ENCODE measurements at regions not wholly inside any gene's neighbourhood (a gene's known extent, or its start where the extent isn't known, plus 50 kb on each side); places are given as distances from the start of the nearest gene placed in this dataset.

DNA sequence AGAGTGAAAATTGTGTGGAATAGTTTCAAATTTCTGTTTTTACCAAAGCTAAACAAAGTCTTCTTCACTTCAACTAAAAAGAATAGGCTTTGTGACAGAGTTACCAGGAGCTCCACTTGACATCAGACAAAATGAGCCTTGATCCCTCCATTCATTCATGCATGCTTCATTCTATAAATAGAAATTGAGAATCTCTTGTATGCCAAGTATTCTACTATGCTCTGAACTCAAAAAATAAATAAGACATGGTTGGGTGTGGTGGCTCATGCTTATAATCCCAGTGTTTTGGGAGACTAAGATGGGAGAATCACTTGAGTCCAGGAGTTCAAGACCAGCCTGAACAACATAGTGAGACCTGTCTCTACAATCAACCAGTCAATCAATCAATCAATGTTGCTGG, 236.6 kb upstream of the FAM83B start:
- H3K9ac ChIP-seq (ENCODE audit: low read length), result no peak overlapping the region
- peak; percentile 33 for DNase-seq (ENCODE audit: low read depth)
- no peaks in the 10 kb centered on the region for H3K27me3 ChIP-seq (replicated peaks; ENCODE audit: control insufficient read depth, insufficient read depth, low read length)
- H3K9me3 ChIP-seq (ENCODE audit: control insufficient read depth, low read length), result no peaks in the 10 kb centered on the region
- no peaks in the 10 kb centered on the region for H3K4me1 ChIP-seq (ENCODE audit: control insufficient read depth, insufficient read depth, low read length)
- H3K4me3 ChIP-seq (ENCODE audit: low read length), result no peak overlapping the region
- no peaks in the 10 kb centered on the region for H3K36me3 ChIP-seq (ENCODE audit: control insufficient read depth, insufficient read depth, low read length, severe bottlenecking)

DNA sequence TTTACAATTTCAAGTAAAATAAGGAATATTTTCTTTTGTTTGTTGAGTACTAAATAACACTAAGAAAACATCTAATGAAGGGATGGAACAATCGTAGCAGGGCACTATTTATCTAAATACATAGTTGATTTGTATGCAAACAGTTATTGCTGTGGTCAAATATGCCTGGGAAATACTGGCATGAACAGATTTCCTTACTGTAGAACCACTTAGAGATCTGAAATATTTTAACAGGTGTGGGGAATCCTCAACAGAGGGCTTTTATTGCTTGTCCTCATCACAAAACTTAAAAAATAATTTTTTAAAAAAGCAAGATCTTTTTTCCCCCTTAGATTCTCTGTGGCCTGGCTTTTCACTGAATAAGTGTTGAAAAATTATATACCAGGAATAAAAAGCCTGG, 233.0 kb upstream of the FAM83B start:
- no peak overlapping the region for H3K4me3 ChIP-seq (ENCODE audit: low read length)
- H3K4me1 ChIP-seq (ENCODE audit: control insufficient read depth, insufficient read depth, low read length), result peaks cover 12% of the 10 kb centered on the region
- no peak overlapping the region for H3K9ac ChIP-seq (ENCODE audit: low read length)
- no peaks in the 10 kb centered on the region for H3K9me3 ChIP-seq (ENCODE audit: control insufficient read depth, low read length)
- no peaks in the 10 kb centered on the region for H3K27me3 ChIP-seq (replicated peaks; ENCODE audit: control insufficient read depth, insufficient read depth, low read length)
- H3K36me3 ChIP-seq (ENCODE audit: control insufficient read depth, insufficient read depth, low read length, severe bottlenecking), result no peaks in the 10 kb centered on the region
- DNase-seq (ENCODE audit: low read depth), result no peak

GRCh38 chr6:54614499-54615195, 231.9 kb upstream of the FAM83B start:
- no peaks in the 10 kb centered on the region for H3K36me3 ChIP-seq (ENCODE audit: control insufficient read depth, insufficient read depth, low read length, severe bottlenecking)
- H3K4me3 ChIP-seq (ENCODE audit: low read length), result no peak overlapping the region
- no peak for DNase-seq (ENCODE audit: low read depth)
- H3K9ac ChIP-seq (ENCODE audit: low read length), result no peak overlapping the region
- H3K9me3 ChIP-seq (ENCODE audit: control insufficient read depth, low read length), result peaks cover 2% of the 10 kb centered on the region
- H3K27me3 ChIP-seq (replicated peaks; ENCODE audit: control insufficient read depth, insufficient read depth, low read length), result no peaks in the 10 kb centered on the region
- peaks cover 13% of the 10 kb centered on the region for H3K4me1 ChIP-seq (ENCODE audit: control insufficient read depth, insufficient read depth, low read length)

DNA sequence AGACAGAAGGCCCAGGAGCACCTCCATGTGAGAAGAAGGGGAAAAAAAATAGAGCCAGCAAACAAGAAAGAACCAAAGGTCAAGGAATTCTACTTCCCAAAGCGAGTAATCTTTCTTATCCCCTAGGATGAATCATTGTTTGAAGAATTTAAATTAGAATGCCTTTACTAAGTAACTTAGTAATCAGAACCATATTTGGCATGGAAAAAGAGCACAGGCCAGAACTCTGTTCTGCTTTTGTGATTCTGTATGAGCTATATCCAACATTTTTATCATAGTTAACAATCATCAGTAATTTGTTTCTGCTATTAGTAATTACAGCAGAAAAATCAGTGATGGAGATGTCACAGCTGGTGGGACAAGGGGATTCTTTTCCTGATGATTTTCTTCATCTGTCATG, 228.8 kb upstream of the FAM83B start:
- Histone ChIP-seq H3K4me1 (ENCODE audit: control insufficient read depth, insufficient read depth, low read length) (peaks cover 13% of the 10 kb centered on the region), H3K9me3 (ENCODE audit: control insufficient read depth, low read length) (peaks cover 21% of the 10 kb centered on the region), H3K4me3 (ENCODE audit: low read length) (no peak overlapping the region), H3K36me3 (ENCODE audit: control insufficient read depth, insufficient read depth, low read length, severe bottlenecking) (no peaks in the 10 kb centered on the region), H3K9ac (ENCODE audit: low read length) (no peak overlapping the region), H3K27me3 (replicated peaks; ENCODE audit: control insufficient read depth, insufficient read depth, low read length) (no peaks in the 10 kb centered on the region)
- peak; percentile 90 for DNase-seq (ENCODE audit: low read depth)

DNA sequence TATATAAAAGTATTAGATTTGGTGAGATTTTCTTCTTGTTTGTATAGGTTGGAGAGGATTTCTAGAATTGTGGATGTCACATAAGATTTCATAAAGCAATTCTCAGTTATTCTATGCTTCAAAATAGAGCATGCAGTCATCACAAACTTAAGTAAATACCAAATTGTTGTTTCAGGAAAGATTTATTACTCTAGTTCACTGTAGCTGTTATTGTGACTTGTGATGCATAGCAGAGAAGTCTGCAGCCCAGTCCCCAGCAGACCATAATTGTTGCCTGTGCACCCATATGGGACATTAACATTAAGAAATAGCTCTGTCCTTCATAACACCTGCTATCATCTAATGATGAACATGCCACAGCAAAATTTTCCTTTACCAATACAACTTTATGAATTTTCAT, 228.0 kb upstream of the FAM83B start:
- H3K4me1 ChIP-seq (ENCODE audit: control insufficient read depth, insufficient read depth, low read length), result peaks cover 13% of the 10 kb centered on the region
- H3K27me3 ChIP-seq (replicated peaks; ENCODE audit: control insufficient read depth, insufficient read depth, low read length), result no peaks in the 10 kb centered on the region
- no peak overlapping the region for H3K4me3 ChIP-seq (ENCODE audit: low read length)
- DNase-seq (ENCODE audit: low read depth), result no peak
- no peaks in the 10 kb centered on the region for H3K36me3 ChIP-seq (ENCODE audit: control insufficient read depth, insufficient read depth, low read length, severe bottlenecking)
- peaks cover 21% of the 10 kb centered on the region for H3K9me3 ChIP-seq (ENCODE audit: control insufficient read depth, low read length)
- no peak overlapping the region for H3K9ac ChIP-seq (ENCODE audit: low read length)

DNA sequence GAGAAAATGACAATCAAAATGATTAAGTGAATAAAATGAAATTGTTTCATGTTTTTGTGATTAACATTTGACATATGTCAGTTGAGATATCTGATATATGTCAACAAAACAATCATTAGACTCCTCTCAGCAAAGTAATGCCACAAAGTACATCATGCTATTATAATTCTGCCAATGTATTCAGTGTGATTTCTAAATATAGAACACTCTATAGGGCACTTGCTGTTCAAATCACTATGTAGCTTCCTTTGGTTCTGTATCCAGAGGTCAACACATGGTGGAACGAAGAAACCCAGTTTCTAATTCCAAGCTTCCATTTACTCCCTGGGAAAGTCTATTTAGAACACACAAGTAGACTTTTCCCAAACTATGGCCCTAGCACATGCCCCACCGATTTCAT, 227.5 kb upstream of the FAM83B start:
- H3K9me3 ChIP-seq (ENCODE audit: control insufficient read depth, low read length), result peaks cover 21% of the 10 kb centered on the region
- no peaks in the 10 kb centered on the region for H3K36me3 ChIP-seq (ENCODE audit: control insufficient read depth, insufficient read depth, low read length, severe bottlenecking)
- H3K4me3 ChIP-seq (ENCODE audit: low read length), result no peak overlapping the region
- DNase-seq (ENCODE audit: low read depth), result no peak
- H3K27me3 ChIP-seq (replicated peaks; ENCODE audit: control insufficient read depth, insufficient read depth, low read length), result no peaks in the 10 kb centered on the region
- H3K9ac ChIP-seq (ENCODE audit: low read length), result no peak overlapping the region
- H3K4me1 ChIP-seq (ENCODE audit: control insufficient read depth, insufficient read depth, low read length), result peaks cover 13% of the 10 kb centered on the region

- Histone ChIP-seq H3K27me3 (replicated peaks; ENCODE audit: control insufficient read depth, insufficient read depth, low read length) (no peaks in the 10 kb centered on the region), H3K9ac (ENCODE audit: low read length) (no peak overlapping the region), H3K4me1 (ENCODE audit: control insufficient read depth, insufficient read depth, low read length) (peaks cover 13% of the 10 kb centered on the region), H3K9me3 (ENCODE audit: control insufficient read depth, low read length) (peaks cover 21% of the 10 kb centered on the region), H3K4me3 (ENCODE audit: low read length) (no peak overlapping the region), H3K36me3 (ENCODE audit: control insufficient read depth, insufficient read depth, low read length, severe bottlenecking) (no peaks in the 10 kb centered on the region)
- DNase-seq (ENCODE audit: low read depth), result no peak
Measured at GRCh38 chr6:54621285-54621684, 225.3 kb upstream of the FAM83B start.

GRCh38 chr6:54624216-54624615, 222.4 kb upstream of the FAM83B start:
- Histone ChIP-seq H3K4me1 (ENCODE audit: control insufficient read depth, insufficient read depth, low read length) (no peaks in the 10 kb centered on the region), H3K27me3 (replicated peaks; ENCODE audit: control insufficient read depth, insufficient read depth, low read length) (no peaks in the 10 kb centered on the region), H3K4me3 (ENCODE audit: low read length) (no peak overlapping the region), H3K9ac (ENCODE audit: low read length) (no peak overlapping the region), H3K9me3 (ENCODE audit: control insufficient read depth, low read length) (peaks cover 25% of the 10 kb centered on the region), H3K36me3 (ENCODE audit: control insufficient read depth, insufficient read depth, low read length, severe bottlenecking) (no peaks in the 10 kb centered on the region)
- DNase-seq (ENCODE audit: low read depth), result no peak

DNA sequence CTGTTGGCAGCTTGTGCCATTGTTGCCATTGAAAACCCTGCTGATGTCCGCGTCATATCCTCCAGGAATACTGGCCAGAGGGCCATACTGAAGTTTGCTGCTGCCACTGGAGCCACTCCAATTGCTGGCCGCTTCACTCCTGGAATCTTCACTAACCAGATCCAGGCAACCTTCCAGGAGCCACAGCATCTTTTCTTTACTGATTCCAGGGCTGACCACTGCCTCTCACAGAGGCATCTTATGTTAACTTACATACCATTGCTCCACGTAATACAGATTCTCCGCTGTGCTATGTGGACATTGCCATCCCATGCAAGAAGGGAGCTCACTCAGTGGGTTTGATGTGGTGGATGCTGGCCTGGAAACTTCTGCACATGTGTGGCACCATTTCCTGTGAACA, 221.8 kb upstream of the FAM83B start:
- Histone ChIP-seq H3K27me3 (replicated peaks; ENCODE audit: control insufficient read depth, insufficient read depth, low read length) (no peaks in the 10 kb centered on the region), H3K36me3 (ENCODE audit: control insufficient read depth, insufficient read depth, low read length, severe bottlenecking) (no peaks in the 10 kb centered on the region)
- DNase-seq (ENCODE audit: low read depth), result peak; percentile 43

DNA sequence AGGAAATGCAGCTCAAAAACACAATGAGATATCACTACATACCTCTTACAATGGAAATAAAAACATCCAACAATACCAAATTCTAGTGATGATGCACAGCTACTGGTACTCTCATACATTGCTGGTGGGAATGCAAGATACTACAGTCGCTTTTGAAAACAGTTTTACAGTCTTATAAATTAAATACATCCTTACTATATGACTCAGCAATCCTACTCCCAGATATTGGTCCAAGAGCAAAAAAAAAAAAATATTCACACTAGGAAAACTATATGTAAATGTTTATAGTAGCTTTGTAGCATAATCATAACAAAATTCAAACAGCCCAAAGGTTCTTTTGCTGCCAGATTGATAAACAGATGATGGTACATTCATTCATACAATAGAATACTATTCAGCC, 217.4 kb upstream of the FAM83B start:
- Histone ChIP-seq H3K27me3 (replicated peaks; ENCODE audit: control insufficient read depth, insufficient read depth, low read length) (no peaks in the 10 kb centered on the region), H3K36me3 (ENCODE audit: control insufficient read depth, insufficient read depth, low read length, severe bottlenecking) (no peaks in the 10 kb centered on the region), H3K4me1 (ENCODE audit: control insufficient read depth, insufficient read depth, low read length) (no peaks in the 10 kb centered on the region), H3K9ac (ENCODE audit: low read length) (no peak overlapping the region), H3K4me3 (ENCODE audit: low read length) (no peak overlapping the region), H3K9me3 (ENCODE audit: control insufficient read depth, low read length) (peaks cover 4% of the 10 kb centered on the region)
- no peak for DNase-seq (ENCODE audit: low read depth)

More for the DNA sequence above, 221.8 kb upstream of the FAM83B start:
- Histone ChIP-seq H3K9me3 (ENCODE audit: control insufficient read depth, low read length) (peaks cover 22% of the 10 kb centered on the region), H3K9ac (ENCODE audit: low read length) (no peak overlapping the region), H3K4me3 (ENCODE audit: low read length) (no peak overlapping the region), H3K4me1 (ENCODE audit: control insufficient read depth, insufficient read depth, low read length) (no peaks in the 10 kb centered on the region)

DNA sequence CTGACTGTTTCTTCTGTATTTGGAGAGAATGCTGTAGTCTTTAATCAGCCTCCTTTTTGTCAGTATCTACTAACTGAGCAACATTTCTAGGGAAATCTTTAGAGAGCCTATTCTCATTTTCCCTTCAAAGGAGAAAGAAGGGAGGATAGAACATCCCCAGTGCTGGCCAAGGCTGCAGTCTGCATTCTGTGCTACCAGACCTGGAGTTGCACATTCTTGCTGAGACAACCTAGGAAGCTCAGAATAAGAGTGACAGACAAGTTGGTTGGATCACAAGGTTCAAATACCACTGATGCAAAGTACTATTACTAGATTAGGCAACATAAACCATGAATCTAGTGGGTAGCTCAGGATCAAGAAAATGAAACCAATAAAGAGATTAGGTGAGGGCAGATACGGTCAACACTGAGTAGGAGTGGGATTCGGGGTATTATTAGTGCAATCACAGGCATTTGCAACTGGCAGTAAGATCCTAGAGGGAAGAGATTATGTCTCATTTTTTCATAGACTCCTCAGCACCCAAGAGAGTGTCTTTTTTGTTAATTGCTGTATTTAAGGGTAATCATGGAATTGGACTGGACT, 213.5 kb upstream of the FAM83B start:
- no peak for DNase-seq (ENCODE audit: low read depth)

GRCh38 chr6:54633601-54634000, 213.0 kb upstream of the FAM83B start:
- Histone ChIP-seq H3K4me1 (ENCODE audit: control insufficient read depth, insufficient read depth, low read length) (no peaks in the 10 kb centered on the region), H3K4me3 (ENCODE audit: low read length) (no peak overlapping the region), H3K9me3 (ENCODE audit: control insufficient read depth, low read length) (no peaks in the 10 kb centered on the region), H3K9ac (ENCODE audit: low read length) (no peak overlapping the region), H3K27me3 (replicated peaks; ENCODE audit: control insufficient read depth, insufficient read depth, low read length) (no peaks in the 10 kb centered on the region), H3K36me3 (ENCODE audit: control insufficient read depth, insufficient read depth, low read length, severe bottlenecking) (no peaks in the 10 kb centered on the region)
- DNase-seq (ENCODE audit: low read depth), result no peak

More for the DNA sequence above, 213.5 kb upstream of the FAM83B start:
- H3K9me3 ChIP-seq (ENCODE audit: control insufficient read depth, low read length), result no peaks in the 10 kb centered on the region
- H3K4me3 ChIP-seq (ENCODE audit: low read length), result no peak overlapping the region
- H3K9ac ChIP-seq (ENCODE audit: low read length), result no peak overlapping the region
- no peaks in the 10 kb centered on the region for H3K4me1 ChIP-seq (ENCODE audit: control insufficient read depth, insufficient read depth, low read length)
- H3K27me3 ChIP-seq (replicated peaks; ENCODE audit: control insufficient read depth, insufficient read depth, low read length), result no peaks in the 10 kb centered on the region
- no peaks in the 10 kb centered on the region for H3K36me3 ChIP-seq (ENCODE audit: control insufficient read depth, insufficient read depth, low read length, severe bottlenecking)
